Muscle of leg (tissue), 3 donors: ENCODE measurements at regions not wholly inside any gene's neighbourhood (a gene's known extent, or its start where the extent isn't known, plus 50 kb on each side); places are given as distances from the start of the nearest gene placed in this dataset.

Experiments used
- DNase-seq: peaks from one replicate; pipeline ENCODE4 v3.0.0; 2013
- H3K27ac ChIP-seq: one replicate; pipeline ENCODE4 v1.5.1; 2013; ENCODE audit warnings: mild to moderate bottlenecking, low read length, control low read depth
- H3K27me3 ChIP-seq: one replicate; pipeline ENCODE4 v1.6.1; 2013; ENCODE audit warnings: low read length; ENCODE audit not compliant: control insufficient read depth, insufficient read depth
- H3K36me3 ChIP-seq: one replicate; pipeline ENCODE4 v1.6.1; 2013; ENCODE audit warnings: low read length; ENCODE audit not compliant: control insufficient read depth, insufficient read depth
- H3K4me1 ChIP-seq: one replicate; pipeline ENCODE4 v1.6.1; 2013; ENCODE audit warnings: low read length; ENCODE audit not compliant: control insufficient read depth, insufficient read depth
- H3K4me3 ChIP-seq: one replicate; pipeline ENCODE4 v1.5.1; 2013; ENCODE audit warnings: low read length, control low read depth
- H3K9me3 ChIP-seq: replicated peaks from 2 replicates; pipeline ENCODE4 v1.6.1; 2013; ENCODE audit warnings: low read depth, low read length; ENCODE audit not compliant: control insufficient read depth
- WGBS: methylation state at CpG from one replicate; pipeline ENCODE4 v1.1.5; 2013; ENCODE audit warnings: missing lambda C conversion rate; ENCODE audit not compliant: insufficient coverage; 5-methylcytosine and 5-hydroxymethylcytosine counted together

GRCh38 chr14:62213516-62213915, 451.3 kb downstream of the SNAPC1 start:
- no peaks in the 10 kb centered on the region for H3K9me3 ChIP-seq
- no peaks in the 10 kb centered on the region for H3K27me3 ChIP-seq
- no CpG with 5 or more reads among the region's 3 CpGs for WGBS
- no peaks in the 10 kb centered on the region for H3K4me1 ChIP-seq
- DNase-seq, result no peak
- no peaks in the 10 kb centered on the region for H3K36me3 ChIP-seq
- no peak overlapping the region for H3K27ac ChIP-seq
- no peak overlapping the region for H3K4me3 ChIP-seq

DNA sequence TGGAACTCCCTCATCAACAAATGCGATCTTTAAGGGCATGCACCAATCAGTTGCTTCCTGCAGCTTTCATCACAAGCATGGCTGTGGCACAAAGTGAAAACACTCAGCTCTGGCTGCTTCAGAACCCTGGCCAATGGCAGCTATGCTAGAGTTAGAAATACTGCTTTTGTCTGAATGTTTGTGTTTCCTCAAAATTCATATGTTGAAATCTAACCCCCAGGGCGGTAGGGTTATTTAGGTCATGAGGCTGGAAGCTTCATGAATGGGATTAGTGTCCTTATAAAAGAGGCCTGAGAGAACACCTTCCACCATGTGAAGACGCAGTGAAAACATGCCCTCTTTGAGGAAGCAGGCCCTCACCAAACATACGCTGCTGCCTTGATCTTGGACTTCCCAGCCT, 453.9 kb downstream of the SNAPC1 start:
- no peaks in the 10 kb centered on the region for H3K27me3 ChIP-seq
- 60% methylated on average over 1 of the region's 4 CpGs for WGBS
- no peak overlapping the region for H3K4me3 ChIP-seq
- H3K9me3 ChIP-seq, result no peaks in the 10 kb centered on the region
- no peak overlapping the region for H3K27ac ChIP-seq
- H3K4me1 ChIP-seq, result no peaks in the 10 kb centered on the region
- DNase-seq, result no peak
- H3K36me3 ChIP-seq, result no peaks in the 10 kb centered on the region

DNA sequence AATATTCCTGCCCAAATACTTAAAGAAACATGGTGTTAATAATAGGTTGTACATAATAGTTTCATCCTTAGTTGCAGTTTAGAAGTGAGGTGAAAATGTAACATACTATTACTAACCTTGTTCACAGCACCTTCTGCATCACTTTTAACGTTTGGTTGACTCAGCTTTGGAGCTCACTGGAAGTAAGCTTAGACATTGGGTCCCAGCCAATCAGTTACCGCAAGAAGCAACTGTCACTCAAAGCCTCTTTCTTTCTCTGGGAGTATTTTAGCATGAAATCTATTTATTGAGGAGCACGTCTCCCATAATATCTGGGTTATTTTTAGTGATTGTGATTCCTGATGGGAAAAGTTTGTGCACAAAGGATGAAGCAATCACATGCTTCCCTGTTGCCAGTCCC, 472.6 kb downstream of the SNAPC1 start:
- Histone ChIP-seq H3K9me3 (peaks cover 2% of the 10 kb centered on the region), H3K36me3 (no peaks in the 10 kb centered on the region), H3K4me3 (no peak overlapping the region), H3K27ac (no peak overlapping the region), H3K27me3 (no peaks in the 10 kb centered on the region), H3K4me1 (no peaks in the 10 kb centered on the region)
- DNase-seq, result no peak
- WGBS, result no CpG with 5 or more reads among the region's 3 CpGs

- Histone ChIP-seq H3K36me3 (no peaks in the 10 kb centered on the region), H3K4me3 (no peak overlapping the region), H3K27ac (no peak overlapping the region), H3K27me3 (no peaks in the 10 kb centered on the region), H3K9me3 (no peaks in the 10 kb centered on the region), H3K4me1 (no peaks in the 10 kb centered on the region)
- no peak for DNase-seq
- no CpG with 5 or more reads among the region's 1 CpG for WGBS
Measured at GRCh38 chr14:62244221-62244620, 482.0 kb downstream of the SNAPC1 start.

- Histone ChIP-seq H3K36me3 (no peaks in the 10 kb centered on the region), H3K4me1 (no peaks in the 10 kb centered on the region), H3K9me3 (no peaks in the 10 kb centered on the region), H3K27ac (no peak overlapping the region), H3K27me3 (no peaks in the 10 kb centered on the region), H3K4me3 (no peak overlapping the region)
- WGBS, result 0% methylated on average over 1 of the region's 4 CpGs
- peak; percentile 16 for DNase-seq
Measured at GRCh38 chr14:62247266-62247665, 485.0 kb downstream of the SNAPC1 start.

DNA sequence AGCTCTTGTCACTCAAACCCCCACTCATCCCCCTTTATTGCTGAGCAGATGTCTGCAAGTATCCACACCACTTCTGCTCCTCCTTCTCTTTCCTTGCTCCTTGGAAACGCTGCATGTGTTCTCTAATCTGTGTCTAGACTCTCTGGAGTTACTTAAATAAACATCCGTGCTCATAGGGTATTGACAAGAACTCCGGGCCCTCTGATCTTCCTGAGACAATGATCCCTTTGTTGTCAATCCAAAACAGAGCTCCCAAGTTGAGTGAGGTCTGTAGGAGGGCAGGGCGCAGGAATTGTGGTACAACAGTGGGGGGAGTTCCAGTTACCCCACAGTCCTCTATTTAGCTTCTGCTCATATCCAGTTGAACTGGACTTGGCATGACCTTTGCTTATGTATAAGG, 489.0 kb downstream of the SNAPC1 start:
- no peak for DNase-seq
- no peaks in the 10 kb centered on the region for H3K36me3 ChIP-seq
- no peaks in the 10 kb centered on the region for H3K9me3 ChIP-seq
- WGBS, result no CpG with 5 or more reads among the region's 4 CpGs
- no peaks in the 10 kb centered on the region for H3K4me1 ChIP-seq
- no peak overlapping the region for H3K4me3 ChIP-seq
- H3K27me3 ChIP-seq, result no peaks in the 10 kb centered on the region
- no peak overlapping the region for H3K27ac ChIP-seq

DNA sequence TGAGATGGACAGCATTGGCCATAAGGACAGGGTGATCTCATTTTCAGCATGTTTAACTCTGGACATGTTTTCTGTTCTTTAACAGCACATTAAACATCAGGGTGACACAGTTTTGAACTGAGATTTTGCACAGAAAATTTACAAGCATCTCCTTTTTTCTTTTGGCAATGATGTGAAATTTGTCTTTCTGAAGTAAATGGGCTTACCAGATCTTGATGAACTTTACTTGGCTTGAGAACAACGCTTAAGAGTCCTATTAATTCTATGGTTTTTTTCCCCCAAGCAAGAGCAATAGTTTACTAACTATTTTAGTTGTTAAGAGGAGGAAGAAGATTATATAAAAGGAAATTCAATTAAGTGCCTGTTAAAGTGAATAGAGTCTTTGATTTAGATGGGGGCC, 491.0 kb downstream of the SNAPC1 start:
- no peak for DNase-seq
- no CpG with 5 or more reads among the region's 1 CpG for WGBS
- Histone ChIP-seq H3K36me3 (no peaks in the 10 kb centered on the region), H3K9me3 (no peaks in the 10 kb centered on the region), H3K27me3 (no peaks in the 10 kb centered on the region), H3K27ac (no peak overlapping the region), H3K4me1 (no peaks in the 10 kb centered on the region), H3K4me3 (no peak overlapping the region)

- DNase-seq, result no peak
- Histone ChIP-seq H3K27me3 (no peaks in the 10 kb centered on the region), H3K9me3 (no peaks in the 10 kb centered on the region), H3K4me1 (no peaks in the 10 kb centered on the region), H3K4me3 (no peak overlapping the region), H3K36me3 (no peaks in the 10 kb centered on the region), H3K27ac (no peak overlapping the region)
- 89% methylated on average over 1 of the region's 2 CpGs for WGBS
Measured at GRCh38 chr14:62253911-62254310, 491.7 kb downstream of the SNAPC1 start.

GRCh38 chr14:62269204-62269603, 507.0 kb downstream of the SNAPC1 start:
- Histone ChIP-seq H3K4me1 (no peaks in the 10 kb centered on the region), H3K9me3 (no peaks in the 10 kb centered on the region), H3K27ac (no peak overlapping the region), H3K27me3 (no peaks in the 10 kb centered on the region), H3K36me3 (no peaks in the 10 kb centered on the region), H3K4me3 (no peak overlapping the region)
- 94% methylated on average over 3 of the region's 6 CpGs for WGBS
- no peak for DNase-seq

GRCh38 chr14:62270236-62270635, 508.0 kb downstream of the SNAPC1 start:
- no CpG with 5 or more reads among the region's 1 CpG for WGBS

GRCh38 chr14:62280366-62280765, 518.1 kb downstream of the SNAPC1 start:
- Histone ChIP-seq H3K27me3 (no peaks in the 10 kb centered on the region), H3K4me3 (no peak overlapping the region), H3K4me1 (no peaks in the 10 kb centered on the region), H3K9me3 (no peaks in the 10 kb centered on the region), H3K27ac (no peak overlapping the region), H3K36me3 (no peaks in the 10 kb centered on the region)
- no peak for DNase-seq

More at GRCh38 chr14:62270236-62270635, 508.0 kb downstream of the SNAPC1 start:
- no peaks in the 10 kb centered on the region for H3K27me3 ChIP-seq
- H3K36me3 ChIP-seq, result no peaks in the 10 kb centered on the region
- no peak for DNase-seq
- H3K4me1 ChIP-seq, result no peaks in the 10 kb centered on the region
- no peak overlapping the region for H3K4me3 ChIP-seq
- no peaks in the 10 kb centered on the region for H3K9me3 ChIP-seq
- H3K27ac ChIP-seq, result no peak overlapping the region
